ENCODE measurements at regions not wholly inside any gene's neighbourhood (a gene's known extent, or its start where the extent isn't known, plus 50 kb on each side); places are given as distances from the start of the nearest gene placed in this dataset.

DNA sequence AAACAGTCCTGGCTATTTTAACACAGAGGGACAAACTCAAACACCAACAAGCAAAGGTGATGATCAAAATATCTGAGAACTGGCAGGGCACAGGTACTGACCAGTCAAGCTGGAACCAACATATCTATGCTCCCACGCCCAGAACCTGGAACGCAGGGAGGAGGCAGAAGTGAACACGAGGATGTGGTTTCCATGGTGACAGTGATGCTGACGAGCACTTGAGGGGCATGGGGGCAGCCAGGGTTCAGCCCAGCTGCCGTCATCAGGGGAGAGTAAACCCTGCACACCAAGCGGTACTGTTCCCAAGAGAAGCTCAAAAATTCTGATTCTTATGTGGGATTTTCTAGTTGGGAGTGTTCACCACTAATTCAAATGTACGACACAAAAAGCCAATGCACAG lies 113.6 kb upstream of the SFSWAP start:
- Histone ChIP-seq H3K4me3 (ENCODE audit: low read depth, low read length, poor library complexity, severe bottlenecking) (no peak overlapping the region), H3K79me2 (ENCODE audit: insufficient read depth, low read length) (no peaks in the 10 kb centered on the region), H3K9ac (ENCODE audit: low read length) (no peak overlapping the region), H3K27me3 (ENCODE audit: insufficient read depth, low read length) (no peaks in the 10 kb centered on the region), H3F3A (ENCODE audit: insufficient read depth, low read length) (no peaks in the 10 kb centered on the region), H4K20me1 (ENCODE audit: insufficient read depth, low read length) (no peaks in the 10 kb centered on the region), H3K9me3 (ENCODE audit: low read length) (no peaks in the 10 kb centered on the region), H3K9me2 (ENCODE audit: low read depth, low read length) (no peaks in the 10 kb centered on the region), H2AFZ (ENCODE audit: low read length) (no peak overlapping the region), H3K4me1 (ENCODE audit: insufficient read depth, low read length, severe bottlenecking) (no peaks in the 10 kb centered on the region), H3K27ac (ENCODE audit: low read depth, low read length, poor library complexity, severe bottlenecking) (no peak overlapping the region), H3K36me3 (ENCODE audit: insufficient read depth, low read length) (no peaks in the 10 kb centered on the region), H3K4me2 (ENCODE audit: low read length) (no peak overlapping the region)
- TF ChIP-seq, protein P1, sequence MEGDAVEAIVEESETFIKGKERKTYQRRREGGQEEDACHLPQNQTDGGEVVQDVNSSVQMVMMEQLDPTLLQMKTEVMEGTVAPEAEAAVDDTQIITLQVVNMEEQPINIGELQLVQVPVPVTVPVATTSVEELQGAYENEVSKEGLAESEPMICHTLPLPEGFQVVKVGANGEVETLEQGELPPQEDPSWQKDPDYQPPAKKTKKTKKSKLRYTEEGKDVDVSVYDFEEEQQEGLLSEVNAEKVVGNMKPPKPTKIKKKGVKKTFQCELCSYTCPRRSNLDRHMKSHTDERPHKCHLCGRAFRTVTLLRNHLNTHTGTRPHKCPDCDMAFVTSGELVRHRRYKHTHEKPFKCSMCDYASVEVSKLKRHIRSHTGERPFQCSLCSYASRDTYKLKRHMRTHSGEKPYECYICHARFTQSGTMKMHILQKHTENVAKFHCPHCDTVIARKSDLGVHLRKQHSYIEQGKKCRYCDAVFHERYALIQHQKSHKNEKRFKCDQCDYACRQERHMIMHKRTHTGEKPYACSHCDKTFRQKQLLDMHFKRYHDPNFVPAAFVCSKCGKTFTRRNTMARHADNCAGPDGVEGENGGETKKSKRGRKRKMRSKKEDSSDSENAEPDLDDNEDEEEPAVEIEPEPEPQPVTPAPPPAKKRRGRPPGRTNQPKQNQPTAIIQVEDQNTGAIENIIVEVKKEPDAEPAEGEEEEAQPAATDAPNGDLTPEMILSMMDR (IDR thresholded peaks at IDR 0.05; ENCODE audit: low read length) = no peak
- TF ChIP-seq EZH2 (IDR thresholded peaks at IDR 0.05; ENCODE audit: borderline replicate concordance, low read length) = no peak

DNA sequence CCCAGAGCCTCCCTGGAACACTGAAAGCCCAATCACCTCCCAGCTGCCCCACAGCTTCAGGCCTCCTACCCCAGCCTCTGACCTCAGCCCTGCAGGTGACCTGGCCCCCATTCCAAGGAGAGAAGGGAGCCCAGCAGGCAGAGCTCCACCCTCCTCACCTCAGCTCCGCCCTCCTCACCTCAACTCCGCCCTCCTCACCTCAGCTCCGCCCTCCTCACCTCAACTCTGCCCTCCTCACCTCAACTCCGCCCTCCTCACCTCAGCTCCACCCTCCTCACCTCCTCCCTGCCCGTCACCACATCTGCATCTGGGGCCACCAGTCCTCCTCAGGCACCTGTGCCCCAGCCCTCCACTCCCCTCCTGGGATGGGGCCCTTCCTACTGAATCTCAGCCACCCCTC lies 112.2 kb upstream of the SFSWAP start:
- Histone ChIP-seq H3K4me3 (ENCODE audit: low read depth, low read length, poor library complexity, severe bottlenecking) (no peak overlapping the region), H3K9me3 (ENCODE audit: low read length) (no peaks in the 10 kb centered on the region), H3K27me3 (ENCODE audit: insufficient read depth, low read length) (no peaks in the 10 kb centered on the region), H3K27ac (ENCODE audit: low read depth, low read length, poor library complexity, severe bottlenecking) (no peak overlapping the region), H3K36me3 (ENCODE audit: insufficient read depth, low read length) (no peaks in the 10 kb centered on the region), H3K9ac (ENCODE audit: low read length) (no peak overlapping the region), H3K4me1 (ENCODE audit: insufficient read depth, low read length, severe bottlenecking) (no peaks in the 10 kb centered on the region), H3K4me2 (ENCODE audit: low read length) (no peak overlapping the region), H3K9me2 (ENCODE audit: low read depth, low read length) (no peaks in the 10 kb centered on the region), H3K79me2 (ENCODE audit: insufficient read depth, low read length) (no peaks in the 10 kb centered on the region), H2AFZ (ENCODE audit: low read length) (no peak overlapping the region), H4K20me1 (ENCODE audit: insufficient read depth, low read length) (no peaks in the 10 kb centered on the region), H3F3A (ENCODE audit: insufficient read depth, low read length) (no peaks in the 10 kb centered on the region)
- TF ChIP-seq EZH2 (IDR thresholded peaks at IDR 0.05; ENCODE audit: borderline replicate concordance, low read length) = no peak
- TF ChIP-seq, protein P1 (IDR thresholded peaks at IDR 0.05; ENCODE audit: low read length) = no peak

DNA sequence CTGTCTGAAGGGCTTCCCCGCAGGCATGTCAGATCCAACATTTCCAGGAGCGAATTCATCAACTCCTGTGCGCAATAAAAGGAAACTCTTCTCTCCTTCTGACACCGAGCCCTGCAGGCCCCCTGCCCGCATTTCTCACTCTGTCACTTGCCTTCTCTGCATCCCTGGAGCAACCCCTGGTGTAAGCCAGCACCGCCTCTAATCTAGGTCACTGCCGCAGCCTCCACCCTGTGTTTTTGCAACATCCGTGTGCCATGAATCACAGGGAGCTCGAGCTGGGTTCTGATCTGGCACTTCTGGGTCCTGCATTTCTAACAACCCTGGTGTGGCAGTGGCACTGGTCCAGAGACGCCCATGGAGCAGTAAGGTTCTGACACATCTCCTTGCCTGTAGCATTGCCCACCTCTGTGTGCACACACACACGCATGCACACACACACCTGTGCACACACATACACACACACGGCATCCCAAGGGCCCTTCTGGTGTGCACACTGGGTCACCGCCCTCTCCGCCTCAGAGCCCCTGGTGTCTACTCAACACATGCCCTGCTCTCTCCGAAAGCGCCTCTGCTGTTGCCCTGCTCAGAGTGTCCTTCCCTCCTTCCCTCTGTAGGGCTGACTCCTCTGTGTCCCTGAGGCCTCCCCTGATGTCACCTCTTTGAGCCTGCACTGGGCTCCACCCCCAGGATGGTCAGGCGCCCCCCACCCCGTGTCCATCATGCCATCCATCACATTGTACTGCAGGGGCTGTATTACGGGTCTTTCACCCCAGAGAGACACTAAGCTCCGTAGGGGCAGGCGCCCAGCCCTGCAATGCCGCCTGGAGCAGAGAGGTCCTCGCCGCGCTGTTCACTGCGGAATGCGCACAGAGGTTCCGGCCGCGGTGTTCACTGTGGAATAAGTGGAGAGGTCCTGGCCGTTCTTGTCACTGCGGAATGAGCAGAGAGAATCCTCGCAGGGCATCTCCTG lies 111.4 kb upstream of the SFSWAP start:
- no peaks in the 10 kb centered on the region; the same call in 1 of the 2 replicates for H3K27me3 ChIP-seq (ENCODE audit: insufficient read depth, low read length)
- H3K9me2 ChIP-seq (ENCODE audit: low read depth, low read length) = no peaks in the 10 kb centered on the region
- no peaks in the 10 kb centered on the region for H3F3A ChIP-seq (ENCODE audit: insufficient read depth, low read length)
- H3K79me2 ChIP-seq (ENCODE audit: insufficient read depth, low read length) = no peaks in the 10 kb centered on the region
- H3K9ac ChIP-seq (ENCODE audit: low read length) = no peak overlapping the region
- H3K4me1 ChIP-seq (ENCODE audit: insufficient read depth, low read length, severe bottlenecking) = no peaks in the 10 kb centered on the region
- no peak overlapping the region for H3K4me2 ChIP-seq (ENCODE audit: low read length)
- H3K36me3 ChIP-seq (ENCODE audit: insufficient read depth, low read length) = no peaks in the 10 kb centered on the region
- no peak overlapping the region for H3K27ac ChIP-seq (ENCODE audit: low read depth, low read length, poor library complexity, severe bottlenecking)
- TF ChIP-seq, protein P1 (IDR thresholded peaks at IDR 0.05; ENCODE audit: low read length) = no peak
- no peak for TF ChIP-seq EZH2 (IDR thresholded peaks at IDR 0.05; ENCODE audit: borderline replicate concordance, low read length)
- H3K9me3 ChIP-seq (ENCODE audit: low read length) = no peaks in the 10 kb centered on the region
- H3K4me3 ChIP-seq (ENCODE audit: low read depth, low read length, poor library complexity, severe bottlenecking) = no peak overlapping the region
- no peak overlapping the region for H2AFZ ChIP-seq (ENCODE audit: low read length)
- no peaks in the 10 kb centered on the region for H4K20me1 ChIP-seq (ENCODE audit: insufficient read depth, low read length)

Data from OCI-LY1 (cell line).